Kidney epithelial cell (primary cell): ENCODE measurements at regions not wholly inside any gene's neighbourhood (a gene's known extent, or its start where the extent isn't known, plus 50 kb on each side); places are given as distances from the start of the nearest gene placed in this dataset.
"Not testable (repeated sequence)": the region's sequence is repeated elsewhere in the genome, so short reads cannot be mapped to it uniquely, and the experiment has no call there.

ENCODE experiments used
- DNase-seq: peaks from one replicate; pipeline ENCODE4 v3.0.0-alpha.2; 2010; ENCODE audit warnings: low read depth
- H3K27me3 ChIP-seq: 2 replicates; pipeline ENCODE4 v1.6.0; 2011; ENCODE audit warnings: low read length; ENCODE audit not compliant: control insufficient read depth, insufficient read depth
- H3K36me3 ChIP-seq: 2 replicates; pipeline ENCODE4 v1.5.1; 2011; ENCODE audit warnings: low read length; ENCODE audit not compliant: control insufficient read depth, insufficient read depth
- H3K4me3 ChIP-seq: 2 replicates; pipeline ENCODE4 v1.5.1; 2011; ENCODE audit warnings: low read depth, mild to moderate bottlenecking, control low read depth, low read length
- CTCF ChIP-seq: IDR thresholded peaks from 2 replicates; pipeline ENCODE4 v1.5.1; 2011; ENCODE audit warnings: mild to moderate bottlenecking, moderate library complexity, low read length, control low read depth, inconsistent platforms; ENCODE audit not compliant: insufficient read depth, poor library complexity, severe bottlenecking

- Histone ChIP-seq H3K36me3 (no peaks in the 10 kb centered on the region), H3K27me3 (no peaks in the 10 kb centered on the region), H3K4me3 (no peak overlapping the region)
- no peak for TF ChIP-seq CTCF
- no peak for DNase-seq
Measured at GRCh38 chr13:65336087-65336749, 1893.9 kb downstream of the PCDH9 start.

GRCh38 chr13:65330691-65331090 is 1899.4 kb downstream of the PCDH9 start:
- no peaks in the 10 kb centered on the region for H3K27me3 ChIP-seq
- TF ChIP-seq CTCF, result no peak
- no peaks in the 10 kb centered on the region for H3K36me3 ChIP-seq
- H3K4me3 ChIP-seq, result no peak overlapping the region
- DNase-seq, result no peak

GRCh38 chr13:65330287-65330686 is 1899.8 kb downstream of the PCDH9 start:
- H3K27me3 ChIP-seq, result no peaks in the 10 kb centered on the region
- no peak overlapping the region for H3K4me3 ChIP-seq
- TF ChIP-seq CTCF, result no peak
- no peaks in the 10 kb centered on the region for H3K36me3 ChIP-seq
- DNase-seq, result no peak

GRCh38 chr13:65323192-65323591 is 1906.9 kb downstream of the PCDH9 start:
- DNase-seq, H3K27me3 ChIP-seq: not testable (repeated sequence)

GRCh38 chr13:65321423-65321822 is 1908.7 kb downstream of the PCDH9 start:
- not testable (repeated sequence) for H3K4me3 ChIP-seq, H3K36me3 ChIP-seq, DNase-seq, H3K27me3 ChIP-seq

More at GRCh38 chr13:65323192-65323591, 1906.9 kb downstream of the PCDH9 start:
- H3K36me3 ChIP-seq, H3K4me3 ChIP-seq: not testable (repeated sequence)

GRCh38 chr13:65314008-65314407 is 1916.1 kb downstream of the PCDH9 start:
- no peak for TF ChIP-seq CTCF
- Histone ChIP-seq H3K36me3 (no peaks in the 10 kb centered on the region), H3K4me3 (no peak overlapping the region), H3K27me3 (no peaks in the 10 kb centered on the region)
- DNase-seq, result no peak

- H3K27me3 ChIP-seq, result no peaks in the 10 kb centered on the region
- no peaks in the 10 kb centered on the region for H3K36me3 ChIP-seq
- no peak for DNase-seq
- TF ChIP-seq CTCF, result no peak
- H3K4me3 ChIP-seq, result no peak overlapping the region
Measured at GRCh38 chr13:65310663-65311328, 1919.3 kb downstream of the PCDH9 start.
